ENCODE measurements at regions not wholly inside any gene's neighbourhood (a gene's known extent, or its start where the extent isn't known, plus 50 kb on each side); places are given as distances from the start of the nearest gene placed in this dataset.

DNA sequence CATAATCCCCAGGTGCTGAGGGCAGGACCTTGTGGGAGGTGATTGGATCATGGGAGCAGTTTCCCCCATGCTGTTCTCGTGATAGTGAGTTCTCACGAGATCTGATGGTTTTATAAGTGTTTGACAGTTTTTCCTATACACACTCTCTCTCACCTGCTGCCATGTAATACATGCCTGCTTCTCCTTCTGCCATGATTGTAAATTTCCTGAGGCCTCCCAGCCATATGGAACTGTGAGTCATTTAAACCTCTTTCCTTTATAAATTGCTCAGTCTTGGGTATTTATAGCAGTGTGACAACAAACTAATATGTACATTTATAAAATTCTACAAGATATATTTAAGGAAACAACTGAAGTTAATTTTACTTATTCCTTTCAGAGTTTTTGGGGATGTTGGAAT lies 170.8 kb upstream of the BET1 start:
- H3K36me3 Mint-ChIP-seq = no peaks in the 10 kb centered on the region
- Histone ChIP-seq H3K4me3 (replicated peaks in 1 of 3; ENCODE audit: low read depth in 2 of 3, low read length in 3 of 3) (no peak overlapping the region), H3K4me1 (ENCODE audit: control insufficient read depth in 1 of 2, insufficient read depth in 2 of 2, low read length in 2 of 2) (peaks cover 0 to 4% of the 10 kb centered on the region in 2 donors), H3K9me3 (replicated peaks in 1 of 2; ENCODE audit: control insufficient read depth in 1 of 2, insufficient read depth in 1 of 2, low read length in 2 of 2) (no peaks in the 10 kb centered on the region), H3K27ac (ENCODE audit: low read depth in 1 of 2, low read length in 2 of 2) (no peak overlapping the region), H4K20me1 (ENCODE audit: insufficient read depth, low read length) (no peaks in the 10 kb centered on the region), H3K4me2 (replicated peaks; ENCODE audit: extremely low read depth, low read length, poor library complexity, severe bottlenecking) (no peak overlapping the region), H3K79me2 (ENCODE audit: insufficient read depth, low read length) (no peaks in the 10 kb centered on the region), H3K27me3 (ENCODE audit: control insufficient read depth in 2 of 2, insufficient read depth in 2 of 2, low read length in 2 of 2) (no peaks in the 10 kb centered on the region), H2AFZ (ENCODE audit: insufficient read depth, low read depth, low read length, poor library complexity, severe bottlenecking) (no peak overlapping the region), H3K36me3 (replicated peaks in 1 of 2; ENCODE audit: control insufficient read depth in 1 of 2, insufficient read depth in 2 of 2, low read length in 2 of 2) (no peaks in the 10 kb centered on the region), H3K9ac (ENCODE audit: insufficient read depth, low read length, poor library complexity, severe bottlenecking) (no peak overlapping the region)
- DNase-seq = no peak
- intact Hi-C loops (cut with micrococcal nuclease) = no loop called here
- peaks cover 10% of the 10 kb centered on the region for H3K4me1 Mint-ChIP-seq
- H3K9me3 Mint-ChIP-seq = no peaks in the 10 kb centered on the region
- no CpG with 5 or more reads among the region's 2 CpGs for WGBS (ENCODE audit: insufficient coverage)
- TF ChIP-seq, protein P1, sequence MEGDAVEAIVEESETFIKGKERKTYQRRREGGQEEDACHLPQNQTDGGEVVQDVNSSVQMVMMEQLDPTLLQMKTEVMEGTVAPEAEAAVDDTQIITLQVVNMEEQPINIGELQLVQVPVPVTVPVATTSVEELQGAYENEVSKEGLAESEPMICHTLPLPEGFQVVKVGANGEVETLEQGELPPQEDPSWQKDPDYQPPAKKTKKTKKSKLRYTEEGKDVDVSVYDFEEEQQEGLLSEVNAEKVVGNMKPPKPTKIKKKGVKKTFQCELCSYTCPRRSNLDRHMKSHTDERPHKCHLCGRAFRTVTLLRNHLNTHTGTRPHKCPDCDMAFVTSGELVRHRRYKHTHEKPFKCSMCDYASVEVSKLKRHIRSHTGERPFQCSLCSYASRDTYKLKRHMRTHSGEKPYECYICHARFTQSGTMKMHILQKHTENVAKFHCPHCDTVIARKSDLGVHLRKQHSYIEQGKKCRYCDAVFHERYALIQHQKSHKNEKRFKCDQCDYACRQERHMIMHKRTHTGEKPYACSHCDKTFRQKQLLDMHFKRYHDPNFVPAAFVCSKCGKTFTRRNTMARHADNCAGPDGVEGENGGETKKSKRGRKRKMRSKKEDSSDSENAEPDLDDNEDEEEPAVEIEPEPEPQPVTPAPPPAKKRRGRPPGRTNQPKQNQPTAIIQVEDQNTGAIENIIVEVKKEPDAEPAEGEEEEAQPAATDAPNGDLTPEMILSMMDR (IDR thresholded peaks at IDR 0.05) = no peak
- no peak overlapping the region for H3K4me3 Mint-ChIP-seq
- H3K27ac Mint-ChIP-seq = no peak overlapping the region
- H3K27me3 Mint-ChIP-seq (ENCODE audit: low read depth in 3 of 3) = peaks cover 0 to 3% (median 0%) of the 10 kb centered on the region in 3 donors

DNA sequence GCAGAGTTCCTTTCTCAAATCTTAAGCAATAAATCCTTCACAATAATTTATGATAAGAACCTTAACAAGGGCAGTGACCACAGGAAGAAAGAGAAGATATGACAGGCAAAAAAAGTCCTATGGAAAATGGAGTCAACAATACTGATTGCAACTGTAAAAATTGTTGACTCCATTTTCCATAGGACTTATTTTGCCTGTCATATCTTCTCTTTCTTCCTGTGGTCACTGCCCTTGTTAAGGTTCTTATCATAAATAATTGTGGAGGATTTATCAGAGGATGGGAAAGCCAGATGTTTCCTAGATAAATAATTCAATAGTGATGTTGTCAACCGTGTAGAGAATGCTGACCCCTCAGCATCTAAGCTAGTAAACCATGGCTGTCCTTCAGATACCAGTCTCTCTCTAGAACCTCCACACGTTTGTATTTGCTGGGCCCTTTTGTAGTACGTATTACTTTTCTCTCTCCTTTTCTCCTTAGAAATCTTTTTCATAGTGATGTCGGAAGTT lies 172.6 kb upstream of the BET1 start:
- H3K27ac ChIP-seq (ENCODE audit: low read depth in 1 of 2, low read length in 2 of 2) = no peak overlapping the region
- H3K4me1 ChIP-seq (ENCODE audit: control insufficient read depth in 1 of 2, insufficient read depth in 2 of 2, low read length in 2 of 2) = peaks cover 0 to 4% of the 10 kb centered on the region in 2 donors
- no peaks in the 10 kb centered on the region for H3K9me3 ChIP-seq (replicated peaks in 1 of 2; ENCODE audit: control insufficient read depth in 1 of 2, insufficient read depth in 1 of 2, low read length in 2 of 2)
- H4K20me1 ChIP-seq (ENCODE audit: insufficient read depth, low read length) = no peaks in the 10 kb centered on the region
- intact Hi-C loops (cut with micrococcal nuclease) = no loop called here
- WGBS (ENCODE audit: insufficient coverage) = no CpG with 5 or more reads among the region's 4 CpGs
- H3K27me3 Mint-ChIP-seq (ENCODE audit: low read depth in 3 of 3) = no peaks in the 10 kb centered on the region
- H3K36me3 ChIP-seq (replicated peaks in 1 of 2; ENCODE audit: control insufficient read depth in 1 of 2, insufficient read depth in 2 of 2, low read length in 2 of 2) = no peaks in the 10 kb centered on the region
- H3K27me3 ChIP-seq (ENCODE audit: control insufficient read depth in 2 of 2, insufficient read depth in 2 of 2, low read length in 2 of 2) = no peaks in the 10 kb centered on the region
- H3K9ac ChIP-seq (ENCODE audit: insufficient read depth, low read length, poor library complexity, severe bottlenecking) = no peak overlapping the region
- no peaks in the 10 kb centered on the region for H3K36me3 Mint-ChIP-seq
- peaks cover 8% of the 10 kb centered on the region for H3K4me1 Mint-ChIP-seq
- H3K4me3 Mint-ChIP-seq = no peak overlapping the region
- DNase-seq = no peak
- H3K9me3 Mint-ChIP-seq = no peaks in the 10 kb centered on the region
- H2AFZ ChIP-seq (ENCODE audit: insufficient read depth, low read depth, low read length, poor library complexity, severe bottlenecking) = peak overlapping the region; percentile 22
- H3K4me2 ChIP-seq (replicated peaks; ENCODE audit: extremely low read depth, low read length, poor library complexity, severe bottlenecking) = no peak overlapping the region
- no peak overlapping the region for H3K27ac Mint-ChIP-seq
- H3K4me3 ChIP-seq (replicated peaks in 1 of 3; ENCODE audit: low read depth in 2 of 3, low read length in 3 of 3) = no peak overlapping the region
- TF ChIP-seq, protein P1 (IDR thresholded peaks at IDR 0.05) = no peak
- no peaks in the 10 kb centered on the region for H3K79me2 ChIP-seq (ENCODE audit: insufficient read depth, low read length)

Data from CD14-positive monocyte (primary cell).